ENCODE measurements at regions not wholly inside any gene's neighbourhood (a gene's known extent, or its start where the extent isn't known, plus 50 kb on each side); places are given as distances from the start of the nearest gene placed in this dataset.

- no peak for TF ChIP-seq CTCF (conservative IDR thresholded peaks at IDR 0.05 in 1 of 2, IDR thresholded peaks at IDR 0.05 in 1 of 2; ENCODE audit: low read depth in 1 of 2, low read length in 2 of 2)
- TF ChIP-seq EZH2 (IDR thresholded peaks at IDR 0.05; ENCODE audit: low read length, missing control alignments): no peak
Measured at GRCh38 chr2:129678751-129679150, 300.7 kb upstream of the RAB6C start.
